ENCODE measurements at regions not wholly inside any gene's neighbourhood (a gene's known extent, or its start where the extent isn't known, plus 50 kb on each side); places are given as distances from the start of the nearest gene placed in this dataset.

- TF ChIP-seq YY1 (IDR thresholded peaks at IDR 0.05; ENCODE audit: low read depth) (no peak), CEBPB (IDR thresholded peaks at IDR 0.05) (no peak), CREB1 (IDR thresholded peaks at IDR 0.05; ENCODE audit: low read depth) (no peak), EP300 (IDR thresholded peaks at IDR 0.05; ENCODE audit: borderline replicate concordance) (no peak), RAD21 (IDR thresholded peaks at IDR 0.05; ENCODE audit: low read depth) (no peak), TEAD4 (IDR thresholded peaks at IDR 0.05) (no peak), FOXM1 (IDR thresholded peaks at IDR 0.05; ENCODE audit: borderline replicate concordance, low read depth) (no peak), REST (IDR thresholded peaks at IDR 0.05; ENCODE audit: low read depth) (no peak), TAF1 (IDR thresholded peaks at IDR 0.05; ENCODE audit: low read depth) (no peak)
- TF ChIP-seq, protein P1, sequence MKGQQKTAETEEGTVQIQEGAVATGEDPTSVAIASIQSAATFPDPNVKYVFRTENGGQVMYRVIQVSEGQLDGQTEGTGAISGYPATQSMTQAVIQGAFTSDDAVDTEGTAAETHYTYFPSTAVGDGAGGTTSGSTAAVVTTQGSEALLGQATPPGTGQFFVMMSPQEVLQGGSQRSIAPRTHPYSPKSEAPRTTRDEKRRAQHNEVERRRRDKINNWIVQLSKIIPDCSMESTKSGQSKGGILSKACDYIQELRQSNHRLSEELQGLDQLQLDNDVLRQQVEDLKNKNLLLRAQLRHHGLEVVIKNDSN (IDR thresholded peaks at IDR 0.05) = no peak
- TF ChIP-seq, protein P2, sequence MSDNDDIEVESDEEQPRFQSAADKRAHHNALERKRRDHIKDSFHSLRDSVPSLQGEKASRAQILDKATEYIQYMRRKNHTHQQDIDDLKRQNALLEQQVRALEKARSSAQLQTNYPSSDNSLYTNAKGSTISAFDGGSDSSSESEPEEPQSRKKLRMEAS (IDR thresholded peaks at IDR 0.05) = no peak
Measured at GRCh38 chr5:52469420-52469819, 318.3 kb upstream of the ITGA1 start.

Data from Ishikawa (cell line).